ENCODE measurements at regions not wholly inside any gene's neighbourhood (a gene's known extent, or its start where the extent isn't known, plus 50 kb on each side); places are given as distances from the start of the nearest gene placed in this dataset.
"Not testable (repeated sequence)": the region's sequence is repeated elsewhere in the genome, so short reads cannot be mapped to it uniquely, and the experiment has no call there.

DNA sequence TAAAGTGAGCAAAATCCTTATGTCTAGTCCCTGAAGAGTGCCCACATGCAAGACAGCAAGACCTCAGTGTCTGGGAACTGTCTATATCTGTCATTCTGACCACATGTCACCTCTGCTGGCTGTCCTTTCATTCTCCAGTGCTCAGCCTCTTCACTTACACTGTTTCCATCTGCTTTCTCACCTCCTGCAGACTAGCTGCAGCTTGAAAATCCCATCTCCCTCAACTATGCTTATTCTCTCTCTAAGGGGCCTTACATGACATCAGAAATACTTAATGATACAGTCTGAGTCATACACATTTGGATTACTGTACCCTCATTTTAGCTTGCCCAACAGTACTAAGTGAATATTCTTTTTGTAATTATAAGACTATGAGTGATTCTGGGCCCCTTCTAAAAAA, 587.8 kb downstream of the EPM2A start:
- no peak for DNase-seq

DNA sequence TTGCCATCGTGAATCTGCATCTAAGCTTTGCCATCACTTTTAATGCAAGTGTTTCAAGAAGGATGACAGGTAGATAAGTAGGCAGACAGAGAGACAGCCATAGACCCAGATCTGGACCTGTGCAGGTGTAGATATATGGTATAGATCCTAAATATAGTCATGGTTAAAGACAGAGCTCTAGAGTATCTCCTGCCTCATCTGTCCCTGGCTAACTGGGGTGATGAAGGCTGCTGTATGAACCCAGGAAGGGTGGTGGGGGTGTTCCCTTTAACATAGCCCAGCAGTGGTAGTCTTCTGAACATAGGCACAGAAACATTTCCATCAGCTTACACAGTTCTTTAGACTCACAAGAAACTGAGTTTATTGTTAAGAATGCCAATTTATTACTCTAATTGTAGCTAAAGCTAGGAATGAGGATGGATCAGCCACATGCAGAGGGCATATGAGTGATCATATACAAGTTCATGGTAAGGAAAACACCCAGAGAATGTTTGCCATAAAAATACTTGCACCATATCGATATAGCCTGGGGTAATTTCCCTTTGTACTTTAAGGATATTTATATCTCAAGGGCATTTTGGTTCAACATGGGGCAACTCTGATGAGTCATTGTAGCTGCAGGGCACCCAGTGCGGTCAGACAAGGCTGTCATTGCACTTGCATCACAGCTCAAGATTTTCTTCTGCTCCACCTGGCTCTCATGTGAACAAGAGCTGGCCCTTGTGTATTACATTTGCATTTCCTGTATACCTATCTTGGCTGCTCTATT, 587.2 kb downstream of the EPM2A start:
- DNase-seq: no peak

DNA sequence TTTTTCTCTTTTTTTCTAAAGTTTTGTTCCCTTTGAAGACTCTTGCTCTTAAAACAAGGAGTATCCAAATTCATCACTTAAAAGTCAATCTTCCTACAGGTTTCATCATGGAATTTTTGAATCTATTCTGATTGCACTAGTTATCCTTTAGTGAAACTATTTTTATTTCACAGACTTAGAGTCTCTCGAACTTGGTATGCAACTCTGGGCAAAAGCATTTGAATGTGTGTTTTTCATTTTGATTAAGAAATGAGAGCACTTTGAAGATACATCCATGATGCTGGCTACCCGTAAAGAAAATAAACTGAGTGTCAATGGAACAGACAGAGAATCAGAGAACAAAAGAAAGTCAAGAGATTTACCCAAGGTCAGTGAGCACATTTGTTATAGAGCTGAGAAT, 586.5 kb downstream of the EPM2A start:
- no peak for DNase-seq

DNA sequence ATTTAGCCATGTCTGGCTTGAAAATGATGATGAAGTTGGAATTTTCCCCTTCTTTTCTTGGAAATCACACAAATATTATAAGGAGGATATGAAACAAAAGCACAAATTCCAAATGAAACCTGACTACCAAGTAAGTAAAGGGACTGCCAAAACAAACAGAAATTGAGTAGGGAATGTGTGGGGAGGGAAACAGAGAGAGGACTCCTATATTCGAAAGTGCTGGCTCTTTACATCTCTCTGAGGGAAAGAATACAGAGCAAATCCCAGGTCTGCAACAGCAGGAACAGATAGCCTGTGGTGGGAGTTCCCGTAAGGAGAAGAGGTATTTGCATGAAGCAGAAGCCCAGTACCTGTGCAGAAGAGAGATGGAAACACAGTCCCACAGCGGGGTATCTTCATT, 583.7 kb downstream of the EPM2A start:
- DNase-seq: no peak

DNA sequence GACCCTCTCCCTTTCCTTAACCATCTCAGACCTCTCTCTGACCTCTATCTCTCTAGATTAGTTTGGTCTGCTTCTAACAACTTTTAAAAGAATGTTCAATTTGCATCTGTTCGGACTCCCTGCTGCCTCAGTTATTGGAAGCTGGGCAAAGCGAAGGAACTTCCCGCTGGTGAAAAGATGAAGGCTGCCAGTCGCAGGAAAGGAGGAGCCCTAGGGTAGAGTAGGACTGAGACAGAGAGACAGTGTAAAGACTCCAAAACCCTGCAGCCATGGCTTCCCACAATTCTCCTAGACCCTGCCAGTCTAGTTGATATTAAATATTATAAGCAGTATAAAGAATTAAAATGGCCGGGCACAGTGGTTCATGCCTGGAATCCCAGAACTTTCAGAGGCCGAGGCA, 581.8 kb downstream of the EPM2A start:
- no peak for DNase-seq

DNA sequence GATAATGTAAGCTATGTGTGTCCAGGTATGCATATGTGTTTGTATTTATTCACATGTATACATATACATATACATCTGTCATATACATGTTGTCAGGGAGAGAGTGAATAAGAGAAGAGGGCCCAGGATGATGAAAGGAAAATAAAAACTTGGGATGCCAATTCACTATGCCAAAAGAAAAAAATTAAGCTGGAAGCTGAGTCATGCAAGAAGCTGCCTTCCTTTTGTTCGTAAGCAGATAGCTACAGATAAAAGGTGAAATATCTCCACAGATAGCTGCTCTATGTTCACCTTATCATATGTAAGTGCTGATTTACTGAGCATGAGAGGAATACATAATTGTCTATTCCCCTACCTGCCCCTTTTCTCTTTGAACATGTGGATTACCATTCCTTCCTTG, 579.9 kb downstream of the EPM2A start:
- DNase-seq: no peak

DNA sequence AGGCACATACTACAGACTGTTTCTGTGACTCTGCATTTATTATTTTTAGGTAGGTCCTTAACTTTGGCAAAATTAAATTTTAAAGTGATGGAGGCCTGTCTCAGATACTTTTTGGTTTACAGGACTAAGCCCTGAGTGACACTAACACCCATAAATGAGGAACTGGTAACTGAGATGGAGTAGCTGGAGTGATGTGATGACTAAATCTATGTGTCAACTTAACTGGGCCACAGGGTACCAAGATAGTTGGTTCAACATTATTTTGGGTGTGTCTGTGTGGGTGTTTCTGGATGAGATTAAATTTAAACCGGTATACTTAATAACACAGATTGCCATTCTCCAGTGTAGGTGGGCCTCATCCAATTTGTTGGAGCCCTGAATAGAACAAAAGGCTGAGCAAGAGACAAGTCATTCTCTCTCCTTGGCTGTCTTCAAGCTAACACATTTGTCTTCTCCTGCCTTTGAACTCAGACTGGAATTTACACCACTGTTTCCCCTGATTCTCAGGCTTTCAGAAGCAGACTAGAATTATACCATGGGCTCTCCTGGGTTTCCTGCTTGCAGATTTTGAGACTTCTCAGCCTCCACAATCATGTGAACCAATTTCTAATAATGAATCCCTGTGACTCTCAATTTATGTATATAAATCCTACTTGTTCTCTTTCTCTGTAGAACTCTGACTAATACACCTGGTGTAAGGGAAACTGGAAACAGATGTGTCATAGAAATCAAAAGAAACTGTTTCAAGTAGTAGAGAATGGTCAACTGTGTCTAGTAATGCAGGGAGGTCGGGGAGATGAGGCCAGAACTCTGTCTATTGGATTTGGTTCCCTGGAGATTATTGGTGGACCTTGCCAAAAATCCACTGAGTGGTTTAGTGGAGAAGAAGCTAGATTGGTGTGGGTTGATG, 579.2 kb downstream of the EPM2A start:
- DNase-seq: no peak

DNA sequence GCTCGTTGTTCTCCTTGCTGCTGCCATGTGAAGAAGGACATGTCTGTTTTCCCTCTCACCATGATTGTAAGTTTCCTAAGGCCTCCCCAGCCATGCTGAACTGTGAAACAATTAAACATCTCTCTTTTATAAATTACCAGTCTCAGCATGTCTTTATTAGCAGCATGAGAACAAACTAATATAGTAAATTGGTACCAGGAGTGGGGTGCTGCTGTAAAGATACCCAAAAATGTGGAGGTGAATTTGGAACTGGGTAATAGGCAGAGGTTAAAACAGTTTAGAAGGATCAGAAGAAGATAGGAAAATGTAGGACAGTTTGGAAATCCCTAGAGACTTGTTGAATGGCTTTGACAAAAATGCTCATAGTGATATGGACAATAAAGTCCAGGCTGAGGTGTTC, 576.7 kb downstream of the EPM2A start:
- not testable (repeated sequence) for DNase-seq

DNA sequence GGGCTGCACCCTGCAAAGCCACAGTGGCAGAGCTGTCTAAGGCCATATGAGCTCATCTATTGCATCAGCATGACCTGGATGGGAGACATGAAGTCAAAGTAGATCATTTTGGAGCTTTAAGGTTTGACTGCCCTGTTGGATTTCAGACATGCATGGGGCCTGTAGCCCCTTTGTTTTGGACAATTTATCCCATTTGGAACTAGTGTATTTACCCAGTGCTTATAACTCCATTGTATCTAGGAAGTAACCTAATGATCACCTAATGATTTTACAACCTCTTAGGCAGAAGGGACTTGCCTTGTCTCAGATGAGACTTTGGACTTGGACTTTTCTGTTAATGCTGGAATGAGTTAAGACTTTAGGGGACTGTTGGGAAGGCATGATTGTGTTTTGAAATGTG, 575.4 kb downstream of the EPM2A start:
- DNase-seq: no peak

DNA sequence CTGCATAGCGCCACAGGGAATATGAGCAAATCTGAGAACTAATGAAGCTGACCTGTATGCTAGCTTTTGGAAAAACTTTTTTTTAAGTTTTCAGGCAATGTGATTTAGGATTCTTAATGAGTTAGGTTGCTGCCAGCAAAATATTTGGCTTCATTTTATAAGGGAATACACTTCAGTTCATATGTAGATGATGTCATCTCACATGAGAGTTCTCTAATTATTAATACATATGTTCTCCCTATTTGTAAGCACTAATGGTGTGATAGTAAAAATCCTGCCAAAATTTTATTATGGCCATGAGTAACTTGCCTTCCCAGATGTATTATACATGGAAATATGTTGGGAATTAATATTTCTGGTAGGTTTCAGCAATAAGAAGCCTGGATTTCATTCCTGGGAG, 573.8 kb downstream of the EPM2A start:
- no peak for DNase-seq

DNA sequence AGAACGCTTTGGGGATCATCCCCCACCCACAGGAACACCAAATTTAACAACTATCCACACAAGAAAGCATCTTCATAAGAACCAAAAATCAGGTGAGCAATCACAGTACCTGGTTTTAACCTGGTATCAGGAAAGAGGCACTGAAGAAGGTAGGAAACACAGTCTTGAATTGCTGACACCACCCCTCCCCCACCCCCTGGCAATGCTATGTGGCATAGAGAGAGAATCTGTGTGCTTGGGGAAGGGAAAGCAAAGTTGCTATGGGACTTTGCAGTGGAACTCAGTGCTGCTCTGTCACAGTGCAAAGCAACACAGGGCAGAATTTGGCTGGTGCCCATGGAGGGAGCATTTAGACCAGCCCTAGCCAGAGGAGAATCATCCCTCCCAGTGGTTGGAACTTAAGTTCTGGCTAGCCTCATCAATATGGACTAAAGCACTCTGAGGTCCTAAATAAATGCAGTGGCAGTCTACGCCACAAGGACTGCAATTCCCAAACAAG, 565.5 kb downstream of the EPM2A start:
- DNase-seq: no peak

DNA sequence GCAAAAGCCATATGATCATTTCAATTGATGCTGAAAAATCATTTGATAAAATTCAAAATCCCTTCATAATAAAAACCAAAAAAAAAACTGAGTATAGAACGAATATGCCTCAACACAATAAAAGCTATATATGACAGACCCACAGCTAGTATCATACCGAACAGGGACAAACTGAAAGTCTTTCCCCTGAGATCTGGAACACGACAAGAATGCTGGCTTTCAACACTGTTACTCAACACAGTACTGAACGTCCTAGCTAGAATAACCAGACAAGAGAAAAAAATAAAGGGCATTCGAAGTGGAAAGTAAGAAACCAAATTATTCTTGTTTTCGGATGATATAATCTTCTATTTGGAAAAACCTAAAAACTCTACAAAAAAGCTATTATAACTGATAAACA, 559.9 kb downstream of the EPM2A start:
- no peak for DNase-seq

DNA sequence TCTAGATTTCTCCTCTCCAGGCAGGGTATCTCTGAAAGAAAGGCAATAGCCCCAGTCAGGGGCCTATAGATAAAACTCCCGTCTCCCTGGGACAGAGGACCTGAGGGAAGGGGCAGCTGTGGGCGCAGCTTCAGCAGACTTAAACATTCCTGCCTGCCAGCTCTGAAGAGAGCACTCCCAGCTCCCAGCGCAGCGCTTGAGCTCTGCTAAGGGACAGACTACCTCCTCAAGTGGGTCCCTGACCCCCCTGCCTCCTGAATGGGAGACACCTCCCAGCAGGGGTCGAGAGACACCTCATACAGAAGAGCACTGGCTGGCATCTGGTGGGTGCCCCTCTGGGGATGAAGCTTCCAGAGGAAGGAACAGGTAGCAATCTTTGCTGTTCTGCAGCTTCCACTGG, 556.9 kb downstream of the EPM2A start:
- DNase-seq: no peak

DNA sequence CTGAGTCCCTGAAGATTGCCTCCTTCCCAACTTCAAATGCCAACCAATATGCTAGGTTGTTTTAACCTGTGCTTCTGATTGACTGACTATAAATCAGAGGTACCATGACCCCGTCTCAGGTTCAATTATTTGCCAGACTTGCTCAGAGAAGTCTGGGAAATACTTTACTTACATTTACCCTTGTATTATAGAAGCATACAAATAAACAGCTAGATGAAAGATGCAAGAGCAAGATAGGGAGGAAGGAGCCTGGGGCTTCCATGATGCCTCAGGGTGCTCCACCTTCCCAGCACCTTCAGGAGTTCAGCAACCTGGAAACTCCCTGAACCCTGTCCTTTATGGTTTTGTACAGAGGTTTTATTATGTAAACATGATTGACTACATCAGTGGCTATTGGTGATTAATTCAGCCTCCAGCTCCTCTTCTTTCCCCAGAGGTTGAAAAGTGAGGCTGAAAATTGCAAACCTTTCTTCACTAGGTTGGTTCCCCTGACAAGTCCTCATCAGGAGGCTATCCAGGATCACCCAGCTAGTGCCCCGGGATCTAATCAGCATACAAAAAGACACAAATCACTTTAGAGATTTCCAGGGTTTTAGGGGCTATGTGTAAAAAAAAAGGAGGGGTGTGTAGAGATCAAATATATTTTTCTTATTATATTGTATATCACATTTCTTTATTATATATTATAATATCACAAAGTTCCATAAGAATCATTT, 547.7 kb downstream of the EPM2A start:
- DNase-seq: no peak

DNA sequence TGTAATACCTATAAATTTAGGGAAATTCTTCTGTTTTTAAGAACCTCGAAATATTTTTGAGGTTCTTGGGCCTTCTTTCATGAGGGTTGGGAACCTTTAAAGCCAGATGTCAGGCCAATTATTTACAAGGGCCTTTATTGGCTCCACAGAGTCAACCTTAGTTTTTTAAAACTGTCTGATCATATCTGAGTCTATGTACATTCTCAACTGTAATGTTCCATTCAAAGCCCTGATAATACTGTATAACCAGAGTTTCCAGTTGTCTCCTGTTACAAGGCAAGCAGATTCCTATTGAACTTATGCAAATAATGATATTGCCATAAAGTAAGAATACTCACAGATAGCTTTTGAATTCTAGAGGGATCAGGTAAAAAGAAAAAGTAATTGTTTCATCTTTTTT, 545.5 kb downstream of the EPM2A start:
- DNase-seq: no peak

DNA sequence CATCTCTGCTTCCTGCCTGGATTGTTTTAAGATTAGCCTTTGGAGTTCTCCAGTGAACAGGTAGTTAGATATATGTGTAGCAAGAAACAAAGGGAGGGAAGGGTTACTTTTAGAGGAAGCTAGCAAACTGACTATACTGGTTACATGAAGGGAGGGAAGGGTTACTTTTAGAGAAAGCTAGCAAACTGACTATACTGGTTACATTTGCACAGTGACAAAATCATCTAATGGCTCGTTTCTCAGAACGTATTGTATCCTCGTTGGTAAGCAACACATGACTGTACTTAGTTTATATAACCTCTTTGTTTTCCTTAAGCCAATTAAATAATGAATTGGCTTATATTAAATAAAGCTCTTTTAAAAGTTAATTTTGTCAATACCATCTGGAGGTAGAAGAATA, 540.9 kb downstream of the EPM2A start:
- DNase-seq: no peak

DNA sequence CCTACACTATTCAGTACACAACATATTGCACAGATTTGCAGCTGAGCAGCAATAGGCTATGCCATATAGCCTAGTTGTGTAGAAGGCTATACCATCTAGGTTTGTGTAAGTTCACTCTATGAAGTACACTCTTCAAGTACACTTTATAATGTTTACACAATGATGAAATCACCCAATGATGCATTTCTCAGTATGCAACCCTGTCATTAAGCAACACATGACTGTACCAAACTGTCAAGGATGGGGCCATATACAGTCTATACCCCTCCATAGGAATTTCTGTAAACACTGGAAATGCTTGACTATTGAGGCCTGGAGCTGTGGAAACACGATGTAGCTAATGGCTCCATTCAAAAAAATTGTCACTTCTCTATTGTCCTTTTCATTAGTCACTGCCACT, 535.4 kb downstream of the EPM2A start:
- DNase-seq: no peak

DNA sequence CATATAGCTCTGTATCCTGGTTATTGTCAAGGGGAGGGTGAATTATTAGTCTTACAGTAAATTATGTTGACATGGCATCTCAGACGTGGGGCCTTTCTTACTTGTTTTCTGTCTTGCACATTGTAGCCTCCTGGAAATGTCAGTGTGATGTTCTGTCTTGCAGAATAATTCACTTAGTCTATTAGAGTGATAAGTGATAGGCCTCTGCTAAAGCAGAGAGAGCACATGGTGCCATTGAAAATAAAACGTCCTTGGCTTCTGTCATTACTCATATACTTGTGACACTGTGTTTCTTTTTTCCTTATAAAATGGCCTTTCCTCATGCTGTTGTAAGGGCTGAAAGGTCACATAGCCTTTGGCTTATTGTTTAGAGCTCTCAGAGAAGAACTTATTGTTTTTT, 531.0 kb downstream of the EPM2A start:
- no peak for DNase-seq

DNA sequence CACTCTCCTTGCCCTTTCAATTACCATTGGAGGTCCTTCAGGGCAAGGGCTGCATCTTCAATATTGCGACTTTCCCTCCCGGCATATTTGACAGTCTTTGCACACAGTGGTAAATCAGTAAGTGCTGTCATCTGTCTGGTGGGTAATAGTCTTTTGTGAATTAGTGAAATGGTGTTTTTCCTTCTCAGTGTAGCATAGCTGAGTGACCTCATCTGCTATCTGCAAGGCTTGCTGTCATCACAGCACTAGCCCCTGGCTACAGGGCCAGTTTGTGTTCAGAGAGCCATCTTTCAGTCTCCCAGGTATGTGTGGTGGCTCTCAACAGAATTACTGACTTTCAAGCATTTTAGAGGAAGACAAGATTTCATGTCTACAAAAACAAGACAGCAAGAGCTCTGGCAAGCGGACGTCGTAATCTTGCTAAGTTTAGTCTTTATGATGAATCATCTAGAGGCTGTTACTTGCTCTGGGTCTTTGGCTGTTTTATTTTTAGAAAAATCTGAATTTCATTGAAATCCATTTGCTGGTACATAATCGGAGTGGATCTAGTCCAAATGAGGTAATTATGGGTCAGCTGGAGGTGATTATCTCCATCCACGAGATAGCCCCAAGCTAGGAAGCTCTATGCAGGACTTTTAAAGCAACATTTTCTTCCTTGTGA, 528.9 kb downstream of the EPM2A start:
- no peak for DNase-seq

DNA sequence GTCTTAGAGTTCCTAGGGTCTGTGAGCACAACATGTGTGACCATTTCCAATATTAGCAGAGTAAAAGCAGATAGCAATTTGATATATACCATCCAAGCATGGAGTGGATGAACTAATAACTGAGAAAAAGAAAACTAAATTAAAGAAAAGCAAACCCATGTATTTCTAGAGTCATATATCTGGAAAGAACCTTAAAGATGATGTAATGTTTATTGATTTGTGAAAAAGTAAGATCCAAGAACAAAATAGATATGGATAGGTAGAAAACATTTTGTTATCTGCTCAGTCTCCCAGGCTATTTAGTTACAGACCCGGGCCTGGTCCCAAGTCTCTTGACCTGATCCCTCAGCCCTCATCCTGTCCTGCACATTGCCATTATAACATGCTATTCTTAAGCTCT, 526.8 kb downstream of the EPM2A start:
- DNase-seq: no peak

DNA sequence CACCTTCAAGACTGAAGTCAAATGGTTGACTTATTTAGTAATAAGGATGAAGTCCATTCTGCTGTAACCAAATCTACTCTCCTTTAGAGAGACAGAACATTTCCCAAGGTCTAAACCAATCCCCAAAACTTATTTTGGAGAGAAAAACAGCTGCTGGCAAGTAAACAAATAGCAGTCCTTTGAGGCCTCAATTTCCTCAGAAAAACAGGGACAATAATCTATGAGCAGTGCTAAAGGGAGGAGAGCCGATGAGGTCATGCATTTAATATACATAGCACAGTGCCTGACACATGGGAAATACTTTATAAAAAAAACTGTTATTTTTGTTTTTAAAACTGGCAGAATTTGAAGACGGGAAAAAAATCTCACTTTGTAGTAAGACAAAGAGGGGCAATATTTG, 526.0 kb downstream of the EPM2A start:
- DNase-seq: no peak

DNA sequence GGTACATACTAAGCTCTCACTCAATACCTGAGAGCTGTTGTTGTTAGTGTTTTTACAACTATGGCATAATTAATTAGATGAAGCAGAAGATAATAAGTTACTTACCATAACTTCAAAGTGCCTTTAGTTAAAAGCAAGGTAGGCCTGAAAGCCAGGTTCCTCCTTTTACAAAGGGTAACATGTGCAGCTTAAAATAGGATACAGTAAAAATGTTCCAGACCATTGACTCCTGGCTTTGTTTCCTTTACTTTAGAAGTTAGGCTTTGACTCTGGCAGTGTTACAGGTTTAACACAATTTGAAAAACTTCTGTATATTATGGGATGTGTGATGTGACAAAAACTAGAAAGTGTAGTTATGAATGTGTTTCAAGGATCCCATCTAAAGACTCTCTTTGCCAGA, 522.5 kb downstream of the EPM2A start:
- no peak for DNase-seq

DNA sequence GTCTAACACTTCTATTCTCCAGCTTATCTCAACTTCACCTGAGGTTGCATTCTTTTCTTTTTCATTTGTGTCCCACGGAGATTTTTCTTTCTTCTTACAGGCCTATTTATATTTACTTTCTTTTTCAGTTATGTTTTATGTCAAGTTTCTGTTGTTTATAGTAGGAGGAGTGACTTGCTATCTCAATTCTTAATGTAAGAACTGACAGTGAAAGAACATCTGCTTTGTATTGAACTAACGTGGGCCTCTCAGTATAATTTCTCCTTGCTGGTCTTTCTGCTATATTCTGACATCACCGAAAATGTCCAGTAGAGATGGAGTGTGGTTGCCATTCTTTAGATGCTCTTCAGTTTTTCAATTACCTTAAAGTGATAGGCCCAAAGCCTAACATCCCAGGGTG, 521.7 kb downstream of the EPM2A start:
- no peak for DNase-seq
